ENCODE measurements at regions not wholly inside any gene's neighbourhood (a gene's known extent, or its start where the extent isn't known, plus 50 kb on each side); places are given as distances from the start of the nearest gene placed in this dataset.

DNA sequence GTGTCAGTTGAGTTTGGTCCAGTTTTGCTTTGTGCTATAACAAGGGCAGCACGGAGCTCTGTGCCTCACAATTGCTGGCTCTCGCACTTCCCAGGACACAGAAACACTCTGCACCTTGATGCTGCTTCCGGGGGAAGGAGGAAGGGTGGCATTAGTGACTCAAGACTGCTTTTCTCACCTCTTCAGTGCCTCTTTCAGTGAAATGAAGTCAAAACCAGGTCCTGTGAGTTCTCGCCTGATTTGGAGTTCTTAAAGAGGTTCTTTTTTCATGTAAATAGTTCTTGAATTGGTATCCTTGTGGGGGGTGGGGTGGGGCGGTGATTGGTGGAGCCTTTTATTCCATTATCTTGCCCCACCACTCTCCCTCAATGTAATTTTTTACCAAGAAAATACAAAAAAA, 91.5 kb upstream of the MYT1L start:
- intact Hi-C loops (cut with DNase I) = no loop called here
- TF ChIP-seq CTCF (IDR thresholded peaks at IDR 0.05) (no peak), POLR2A (IDR thresholded peaks at IDR 0.05) (no peak)
- DNase-seq = no peak
- Histone ChIP-seq H3K4me3 (no peak overlapping the region), H3K27ac (no peak overlapping the region), H3K4me1 (replicated peaks in 1 of 2) (no peaks in the 10 kb centered on the region), H3K27me3 (no peaks in the 10 kb centered on the region), H3K36me3 (replicated peaks in 1 of 2) (no peaks in the 10 kb centered on the region), H3K9me3 (replicated peaks in 1 of 3) (no peaks in the 10 kb centered on the region)
- WGBS, 4 donors = 62 to 75% (median 68%) methylated on average over 4 to 5 of the region's 5 CpGs

GRCh38 chr2:2413525-2413924, 82.5 kb upstream of the MYT1L start:
- 86 to 91% (median 90%) methylated on average over 2 of the region's 2 CpGs for WGBS, 4 donors
- Histone ChIP-seq H3K36me3 (replicated peaks in 1 of 2) (no peaks in the 10 kb centered on the region), H3K27me3 (no peaks in the 10 kb centered on the region), H3K4me1 (replicated peaks in 1 of 2) (no peaks in the 10 kb centered on the region), H3K4me3 (no peak overlapping the region), H3K27ac (no peak overlapping the region), H3K9me3 (replicated peaks in 1 of 3) (no peaks in the 10 kb centered on the region)
- TF ChIP-seq POLR2A (IDR thresholded peaks at IDR 0.05) (no peak), CTCF (IDR thresholded peaks at IDR 0.05) (no peak)
- no peak for DNase-seq
- intact Hi-C loops (cut with DNase I) = no loop called here

DNA sequence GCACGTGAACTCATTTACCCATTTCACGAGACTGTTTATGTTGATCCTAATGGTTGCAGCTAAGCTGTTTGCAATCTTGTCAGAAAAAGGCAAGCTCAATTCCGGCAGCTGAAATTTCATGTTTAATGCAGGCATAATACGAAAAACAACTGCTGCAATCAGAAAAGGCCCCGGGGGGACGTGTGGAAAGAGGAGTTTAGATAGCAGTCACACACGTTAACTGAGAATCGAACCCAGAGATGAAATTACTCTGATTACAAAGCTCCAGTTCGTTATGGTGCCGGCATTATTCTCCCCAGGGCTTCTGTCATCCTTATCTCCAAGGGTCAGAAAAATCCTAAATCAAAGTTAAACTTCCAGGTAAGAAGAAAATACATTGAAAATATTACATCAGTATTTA, 79.9 kb upstream of the MYT1L start:
- 67 to 73% (median 71%) methylated on average over 10 of the region's 10 CpGs for WGBS, 4 donors
- no peaks in the 10 kb centered on the region for H3K36me3 ChIP-seq (replicated peaks in 1 of 2)
- intact Hi-C loops (cut with DNase I) = no loop called here

GRCh38 chr2:2409481-2409880, 78.4 kb upstream of the MYT1L start:
- no peak for TF ChIP-seq CTCF (IDR thresholded peaks at IDR 0.05)
- no peak for TF ChIP-seq POLR2A (IDR thresholded peaks at IDR 0.05)
- no peak for DNase-seq
- Histone ChIP-seq H3K9me3 (replicated peaks in 1 of 3) (peaks cover 0 to 6% (median 2%) of the 10 kb centered on the region in 3 donors), H3K36me3 (replicated peaks in 1 of 2) (no peaks in the 10 kb centered on the region), H3K4me3 (no peak overlapping the region), H3K4me1 (replicated peaks in 1 of 2) (no peaks in the 10 kb centered on the region), H3K27ac (no peak overlapping the region), H3K27me3 (no peaks in the 10 kb centered on the region)
- 65 to 73% (median 70%) methylated on average over 2 of the region's 2 CpGs for WGBS, 4 donors
- intact Hi-C loops (cut with DNase I) = no loop called here

More for the DNA sequence above, 79.9 kb upstream of the MYT1L start:
- H3K4me3 ChIP-seq = no peak overlapping the region
- H3K27ac ChIP-seq = no peak overlapping the region
- peaks cover 0 to under 1% (median under 1%) of the 10 kb centered on the region in 3 donors for H3K9me3 ChIP-seq (replicated peaks in 1 of 3)
- no peak for DNase-seq
- H3K27me3 ChIP-seq = no peaks in the 10 kb centered on the region
- TF ChIP-seq POLR2A (IDR thresholded peaks at IDR 0.05) (no peak), CTCF (IDR thresholded peaks at IDR 0.05) (no peak)
- H3K4me1 ChIP-seq (replicated peaks in 1 of 2) = no peaks in the 10 kb centered on the region
